ENCODE measurements at regions not wholly inside any gene's neighbourhood (a gene's known extent, or its start where the extent isn't known, plus 50 kb on each side); places are given as distances from the start of the nearest gene placed in this dataset.

DNA sequence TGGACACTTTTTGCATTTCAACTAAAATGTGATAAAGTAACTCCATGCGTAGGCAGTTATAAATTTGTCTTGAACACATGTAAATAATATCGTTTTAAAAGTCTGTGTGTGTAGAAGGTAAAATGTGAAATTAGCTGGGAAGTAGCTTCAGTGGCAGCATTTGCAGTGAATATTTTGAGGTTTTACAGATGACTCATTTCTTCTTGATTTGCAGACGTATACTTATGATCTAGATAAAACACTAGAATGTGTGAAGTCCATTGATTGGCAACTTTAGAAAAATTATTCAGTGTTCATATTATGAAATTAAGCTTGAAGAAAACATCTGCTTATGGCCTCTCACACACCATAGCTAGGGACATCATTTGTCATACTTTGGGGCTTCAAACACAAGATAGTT lies 788.6 kb upstream of the NOVA1 start:
- Histone ChIP-seq H3K36me3 (ENCODE audit: insufficient read depth, insufficient read length, low read length) (no peaks in the 10 kb centered on the region), H3K4me3 (ENCODE audit: insufficient read length, low read depth) (no peak overlapping the region), H3K9ac (ENCODE audit: insufficient read length, low read depth) (no peak overlapping the region), H3K4me1 (ENCODE audit: insufficient read depth, insufficient read length) (no peaks in the 10 kb centered on the region), H3K27me3 (ENCODE audit: insufficient read depth, insufficient read length) (no peaks in the 10 kb centered on the region), H3K9me3 (ENCODE audit: insufficient read depth, low read length) (no peaks in the 10 kb centered on the region)
- no peak for DNase-seq (ENCODE audit: low read depth, low spot score)
- TF ChIP-seq ZNF274 (IDR thresholded peaks at IDR 0.05; ENCODE audit: low read depth, low read length) (no peak), SUZ12 (IDR thresholded peaks at IDR 0.05; ENCODE audit: extremely low read depth, insufficient read depth, insufficient read length) (no peak), YY1 (IDR thresholded peaks at IDR 0.05; ENCODE audit: insufficient read depth, insufficient read length) (no peak)

GRCh38 chr14:27387463-27387862 lies 789.6 kb upstream of the NOVA1 start:
- no peak overlapping the region for H3K4me3 ChIP-seq (ENCODE audit: insufficient read length, low read depth)

GRCh38 chr14:27389402-27389801 lies 791.6 kb upstream of the NOVA1 start:
- Histone ChIP-seq H3K9me3 (ENCODE audit: insufficient read depth, low read length) (no peaks in the 10 kb centered on the region), H3K4me1 (ENCODE audit: insufficient read depth, insufficient read length) (no peaks in the 10 kb centered on the region), H3K27me3 (ENCODE audit: insufficient read depth, insufficient read length) (no peaks in the 10 kb centered on the region), H3K9ac (ENCODE audit: insufficient read length, low read depth) (no peak overlapping the region), H3K4me3 (ENCODE audit: insufficient read length, low read depth) (no peak overlapping the region), H3K36me3 (ENCODE audit: insufficient read depth, insufficient read length, low read length) (no peaks in the 10 kb centered on the region)
- no peak for DNase-seq (ENCODE audit: low read depth, low spot score)
- TF ChIP-seq SUZ12 (IDR thresholded peaks at IDR 0.05; ENCODE audit: extremely low read depth, insufficient read depth, insufficient read length) (no peak), ZNF274 (IDR thresholded peaks at IDR 0.05; ENCODE audit: low read depth, low read length) (no peak), YY1 (IDR thresholded peaks at IDR 0.05; ENCODE audit: insufficient read depth, insufficient read length) (no peak)

More at GRCh38 chr14:27387463-27387862, 789.6 kb upstream of the NOVA1 start:
- Histone ChIP-seq H3K36me3 (ENCODE audit: insufficient read depth, insufficient read length, low read length) (no peaks in the 10 kb centered on the region), H3K27me3 (ENCODE audit: insufficient read depth, insufficient read length) (no peaks in the 10 kb centered on the region), H3K4me1 (ENCODE audit: insufficient read depth, insufficient read length) (no peaks in the 10 kb centered on the region), H3K9ac (ENCODE audit: insufficient read length, low read depth) (no peak overlapping the region), H3K9me3 (ENCODE audit: insufficient read depth, low read length) (no peaks in the 10 kb centered on the region)
- DNase-seq (ENCODE audit: low read depth, low spot score), result no peak
- no peak for TF ChIP-seq YY1 (IDR thresholded peaks at IDR 0.05; ENCODE audit: insufficient read depth, insufficient read length)
- no peak for TF ChIP-seq SUZ12 (IDR thresholded peaks at IDR 0.05; ENCODE audit: extremely low read depth, insufficient read depth, insufficient read length)
- no peak for TF ChIP-seq ZNF274 (IDR thresholded peaks at IDR 0.05; ENCODE audit: low read depth, low read length)

GRCh38 chr14:27390155-27390554 lies 792.3 kb upstream of the NOVA1 start:
- no peak for TF ChIP-seq YY1 (IDR thresholded peaks at IDR 0.05; ENCODE audit: insufficient read depth, insufficient read length)
- no peak for TF ChIP-seq SUZ12 (IDR thresholded peaks at IDR 0.05; ENCODE audit: extremely low read depth, insufficient read depth, insufficient read length)
- no peak for TF ChIP-seq ZNF274 (IDR thresholded peaks at IDR 0.05; ENCODE audit: low read depth, low read length)
- Histone ChIP-seq H3K9me3 (ENCODE audit: insufficient read depth, low read length) (no peaks in the 10 kb centered on the region), H3K27me3 (ENCODE audit: insufficient read depth, insufficient read length) (no peaks in the 10 kb centered on the region), H3K4me3 (ENCODE audit: insufficient read length, low read depth) (no peak overlapping the region), H3K9ac (ENCODE audit: insufficient read length, low read depth) (no peak overlapping the region), H3K4me1 (ENCODE audit: insufficient read depth, insufficient read length) (no peaks in the 10 kb centered on the region), H3K36me3 (ENCODE audit: insufficient read depth, insufficient read length, low read length) (no peaks in the 10 kb centered on the region)
- DNase-seq (ENCODE audit: low read depth, low spot score), result no peak

DNA sequence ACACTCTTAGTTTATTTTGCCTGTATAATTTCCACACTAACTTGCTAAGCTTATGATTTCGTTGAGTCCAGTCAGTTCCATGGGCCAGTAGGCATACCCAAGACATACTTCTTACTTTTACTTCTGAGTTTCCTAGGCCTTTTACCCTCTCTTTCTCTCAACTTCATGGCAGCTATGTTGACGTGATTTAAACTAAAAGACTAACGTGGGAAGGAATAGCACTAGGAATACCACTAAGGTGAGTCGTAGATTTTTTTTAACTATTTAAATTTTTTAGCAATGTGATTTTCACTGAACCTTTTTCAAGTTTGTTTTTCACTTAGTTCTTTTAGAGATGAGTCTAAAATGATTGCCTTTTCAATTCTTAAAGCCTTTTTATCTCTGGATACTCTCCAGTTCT lies 793.5 kb upstream of the NOVA1 start:
- no peak overlapping the region for H3K9ac ChIP-seq (ENCODE audit: insufficient read length, low read depth)
- H3K27me3 ChIP-seq (ENCODE audit: insufficient read depth, insufficient read length), result no peaks in the 10 kb centered on the region
- H3K36me3 ChIP-seq (ENCODE audit: insufficient read depth, insufficient read length, low read length), result no peaks in the 10 kb centered on the region
- DNase-seq (ENCODE audit: low read depth, low spot score), result no peak
- no peak overlapping the region for H3K4me3 ChIP-seq (ENCODE audit: insufficient read length, low read depth)
- TF ChIP-seq YY1 (IDR thresholded peaks at IDR 0.05; ENCODE audit: insufficient read depth, insufficient read length) (no peak), SUZ12 (IDR thresholded peaks at IDR 0.05; ENCODE audit: extremely low read depth, insufficient read depth, insufficient read length) (no peak), ZNF274 (IDR thresholded peaks at IDR 0.05; ENCODE audit: low read depth, low read length) (no peak)
- no peaks in the 10 kb centered on the region for H3K9me3 ChIP-seq (ENCODE audit: insufficient read depth, low read length)
- no peaks in the 10 kb centered on the region for H3K4me1 ChIP-seq (ENCODE audit: insufficient read depth, insufficient read length)

GRCh38 chr14:27392153-27392552 lies 794.3 kb upstream of the NOVA1 start:
- Histone ChIP-seq H3K9ac (ENCODE audit: insufficient read length, low read depth) (no peak overlapping the region), H3K27me3 (ENCODE audit: insufficient read depth, insufficient read length) (no peaks in the 10 kb centered on the region), H3K9me3 (ENCODE audit: insufficient read depth, low read length) (no peaks in the 10 kb centered on the region), H3K36me3 (ENCODE audit: insufficient read depth, insufficient read length, low read length) (no peaks in the 10 kb centered on the region), H3K4me1 (ENCODE audit: insufficient read depth, insufficient read length) (no peaks in the 10 kb centered on the region), H3K4me3 (ENCODE audit: insufficient read length, low read depth) (no peak overlapping the region)
- TF ChIP-seq YY1 (IDR thresholded peaks at IDR 0.05; ENCODE audit: insufficient read depth, insufficient read length) (no peak), ZNF274 (IDR thresholded peaks at IDR 0.05; ENCODE audit: low read depth, low read length) (no peak), SUZ12 (IDR thresholded peaks at IDR 0.05; ENCODE audit: extremely low read depth, insufficient read depth, insufficient read length) (no peak)
- DNase-seq (ENCODE audit: low read depth, low spot score), result no peak

DNA sequence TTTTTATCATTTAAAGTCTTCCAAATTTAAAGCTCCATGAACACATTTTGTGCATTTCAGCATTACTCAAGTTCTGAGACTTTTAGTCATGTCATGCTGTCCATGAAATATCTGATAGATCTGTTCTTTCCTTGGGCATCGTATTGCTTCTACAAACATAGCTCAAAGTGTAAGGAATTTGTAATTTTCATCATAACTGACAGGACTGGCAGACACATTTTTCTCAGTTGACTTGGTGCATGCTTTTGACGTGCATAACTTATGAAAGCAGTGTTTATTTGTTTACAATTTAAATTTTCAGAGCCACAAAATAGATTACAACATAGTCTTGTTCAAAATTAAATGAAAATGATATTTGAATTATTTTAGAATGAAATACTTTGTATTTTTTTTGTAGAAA lies 812.1 kb upstream of the NOVA1 start:
- Histone ChIP-seq H3K4me3 (ENCODE audit: insufficient read length, low read depth) (no peak overlapping the region), H3K4me1 (ENCODE audit: insufficient read depth, insufficient read length) (no peaks in the 10 kb centered on the region), H3K9me3 (ENCODE audit: insufficient read depth, low read length) (no peaks in the 10 kb centered on the region), H3K27me3 (ENCODE audit: insufficient read depth, insufficient read length) (no peaks in the 10 kb centered on the region), H3K9ac (ENCODE audit: insufficient read length, low read depth) (no peak overlapping the region), H3K36me3 (ENCODE audit: insufficient read depth, insufficient read length, low read length) (no peaks in the 10 kb centered on the region)
- DNase-seq (ENCODE audit: low read depth, low spot score), result no peak
- TF ChIP-seq YY1 (IDR thresholded peaks at IDR 0.05; ENCODE audit: insufficient read depth, insufficient read length) (no peak), SUZ12 (IDR thresholded peaks at IDR 0.05; ENCODE audit: extremely low read depth, insufficient read depth, insufficient read length) (no peak), ZNF274 (IDR thresholded peaks at IDR 0.05; ENCODE audit: low read depth, low read length) (no peak)
